NOMO-1 (cell line): ENCODE measurements at regions not wholly inside any gene's neighbourhood (a gene's known extent, or its start where the extent isn't known, plus 50 kb on each side); places are given as distances from the start of the nearest gene placed in this dataset.
"Not testable (repeated sequence)": the region's sequence is repeated elsewhere in the genome, so short reads cannot be mapped to it uniquely, and the experiment has no call there.

ENCODE experiments used
- DNase-seq, 2 experiments: peaks; one replicate each; lab custom pipeline; 2025; ENCODE audit not compliant: unreplicated experiment in 2 of 2; lab: John Stamatoyannopoulos, UW

- DNase-seq: no peak
Measured at GRCh38 chr3:152209776-152210175, 59.0 kb upstream of the MBNL1 start.

- no peak for DNase-seq
Measured at GRCh38 chr3:152210697-152211096, 58.0 kb upstream of the MBNL1 start.

- DNase-seq: no peak
Measured at GRCh38 chr3:152211655-152212054, 57.1 kb upstream of the MBNL1 start.

GRCh38 chr3:152213203-152213602 lies 55.5 kb upstream of the MBNL1 start:
- DNase-seq: peak in 1 of 2 experiments; percentile 79

DNA sequence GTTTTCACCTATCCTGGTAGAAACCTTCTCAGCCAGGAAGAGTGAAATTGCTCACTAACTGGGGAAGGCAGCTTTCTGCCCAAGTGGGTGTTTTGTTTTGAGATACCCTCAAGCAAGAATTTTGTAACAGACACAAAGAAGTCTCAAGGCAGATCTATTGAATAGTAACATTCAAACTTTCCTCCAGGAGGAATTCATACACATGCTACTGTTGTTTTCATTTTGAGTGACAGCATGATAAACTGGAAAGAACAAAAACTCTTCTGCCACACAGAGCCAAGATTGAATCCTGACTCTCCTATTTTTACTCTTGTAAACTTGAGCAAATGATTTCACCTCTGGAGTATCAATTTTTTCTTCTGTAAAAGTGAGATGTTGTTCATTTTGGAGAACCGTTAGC lies 54.8 kb upstream of the MBNL1 start:
- no peak for DNase-seq

DNA sequence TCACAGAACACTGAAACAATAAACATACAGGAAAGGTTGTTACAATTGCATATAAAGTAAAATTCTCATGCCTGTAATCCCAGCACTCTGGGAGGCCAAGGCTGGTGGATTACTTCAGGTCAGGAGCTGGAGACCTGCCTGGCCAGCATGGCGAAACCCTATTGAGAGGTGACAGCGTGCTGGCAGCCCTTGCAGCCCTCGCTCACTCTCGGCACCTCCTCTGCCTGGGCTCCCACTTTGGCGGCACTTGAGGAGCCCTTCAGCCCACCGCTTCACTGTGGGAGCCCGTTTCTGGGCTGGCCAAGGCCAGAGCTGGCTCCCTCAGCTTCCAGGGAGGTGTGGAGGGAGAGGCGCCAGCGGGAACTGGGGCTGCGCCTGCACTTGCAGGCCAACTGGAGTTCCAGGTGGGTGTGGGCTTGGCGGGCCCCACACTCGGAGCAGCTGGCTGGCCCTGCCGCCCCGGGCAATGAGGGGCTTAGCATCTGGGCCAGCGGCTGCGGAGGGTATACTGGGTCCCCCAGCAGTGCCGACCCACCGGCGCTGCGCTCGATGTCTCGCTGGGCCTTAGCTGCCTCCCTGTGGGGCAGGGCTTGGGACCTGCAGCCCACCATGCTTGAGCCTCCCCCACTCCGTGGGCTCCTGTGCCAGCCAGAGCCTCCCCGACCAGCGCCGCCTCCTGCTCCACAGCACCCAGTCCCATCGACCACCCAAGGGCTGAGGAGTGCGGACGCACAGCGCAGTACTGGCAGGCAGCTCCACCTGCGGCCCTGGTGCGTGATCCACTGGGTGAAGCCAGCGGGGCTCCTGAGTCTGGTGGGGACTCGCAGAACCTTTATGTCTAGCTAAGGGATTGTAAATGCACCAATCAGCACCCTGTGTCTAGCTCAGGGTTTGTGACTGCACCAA lies 51.5 kb upstream of the MBNL1 start:
- not testable (repeated sequence) for DNase-seq

- no peak for DNase-seq
Measured at GRCh38 chr3:152218602-152219001, 50.1 kb upstream of the MBNL1 start.
